ENCODE measurements at regions not wholly inside any gene's neighbourhood (a gene's known extent, or its start where the extent isn't known, plus 50 kb on each side); places are given as distances from the start of the nearest gene placed in this dataset.

DNA sequence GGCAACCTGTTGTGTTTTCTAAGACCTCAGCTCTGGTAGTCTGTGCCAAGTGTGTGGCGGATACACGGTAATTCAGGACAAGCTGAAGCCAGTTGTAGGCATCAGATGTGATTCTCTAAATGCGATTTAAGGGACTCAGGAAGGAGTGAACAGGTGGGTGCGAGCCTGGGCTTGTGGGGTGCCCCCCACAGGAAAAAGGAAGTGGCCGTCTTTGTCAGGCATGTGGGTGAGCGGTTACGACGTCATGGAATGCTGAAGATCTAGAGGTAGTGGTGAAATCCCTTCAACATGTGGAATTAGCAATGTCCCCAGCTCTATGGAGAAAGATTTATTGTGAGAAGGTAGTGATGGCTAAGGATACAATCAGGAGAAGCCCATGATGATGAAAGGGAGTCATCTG, 95.1 kb upstream of the EXOC2 start:
- H3K9me3 ChIP-seq = no peaks in the 10 kb centered on the region
- no peaks in the 10 kb centered on the region for H3K4me1 ChIP-seq
- 65 to 78% methylated on average over 3 to 8 of the region's 8 CpGs for WGBS, 2 donors (ENCODE audit: low coverage in 1 of 2)
- ATAC-seq = no peak
- H3K27ac ChIP-seq = no peak overlapping the region
- no peaks in the 10 kb centered on the region for H3K27me3 ChIP-seq
- TF ChIP-seq, protein P1, sequence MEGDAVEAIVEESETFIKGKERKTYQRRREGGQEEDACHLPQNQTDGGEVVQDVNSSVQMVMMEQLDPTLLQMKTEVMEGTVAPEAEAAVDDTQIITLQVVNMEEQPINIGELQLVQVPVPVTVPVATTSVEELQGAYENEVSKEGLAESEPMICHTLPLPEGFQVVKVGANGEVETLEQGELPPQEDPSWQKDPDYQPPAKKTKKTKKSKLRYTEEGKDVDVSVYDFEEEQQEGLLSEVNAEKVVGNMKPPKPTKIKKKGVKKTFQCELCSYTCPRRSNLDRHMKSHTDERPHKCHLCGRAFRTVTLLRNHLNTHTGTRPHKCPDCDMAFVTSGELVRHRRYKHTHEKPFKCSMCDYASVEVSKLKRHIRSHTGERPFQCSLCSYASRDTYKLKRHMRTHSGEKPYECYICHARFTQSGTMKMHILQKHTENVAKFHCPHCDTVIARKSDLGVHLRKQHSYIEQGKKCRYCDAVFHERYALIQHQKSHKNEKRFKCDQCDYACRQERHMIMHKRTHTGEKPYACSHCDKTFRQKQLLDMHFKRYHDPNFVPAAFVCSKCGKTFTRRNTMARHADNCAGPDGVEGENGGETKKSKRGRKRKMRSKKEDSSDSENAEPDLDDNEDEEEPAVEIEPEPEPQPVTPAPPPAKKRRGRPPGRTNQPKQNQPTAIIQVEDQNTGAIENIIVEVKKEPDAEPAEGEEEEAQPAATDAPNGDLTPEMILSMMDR (IDR thresholded peaks at IDR 0.05) = no peak
- TF ChIP-seq POLR2A (IDR thresholded peaks at IDR 0.05) = no peak
- H3K36me3 ChIP-seq = no peaks in the 10 kb centered on the region
- no peak overlapping the region for H3K4me3 ChIP-seq

DNA sequence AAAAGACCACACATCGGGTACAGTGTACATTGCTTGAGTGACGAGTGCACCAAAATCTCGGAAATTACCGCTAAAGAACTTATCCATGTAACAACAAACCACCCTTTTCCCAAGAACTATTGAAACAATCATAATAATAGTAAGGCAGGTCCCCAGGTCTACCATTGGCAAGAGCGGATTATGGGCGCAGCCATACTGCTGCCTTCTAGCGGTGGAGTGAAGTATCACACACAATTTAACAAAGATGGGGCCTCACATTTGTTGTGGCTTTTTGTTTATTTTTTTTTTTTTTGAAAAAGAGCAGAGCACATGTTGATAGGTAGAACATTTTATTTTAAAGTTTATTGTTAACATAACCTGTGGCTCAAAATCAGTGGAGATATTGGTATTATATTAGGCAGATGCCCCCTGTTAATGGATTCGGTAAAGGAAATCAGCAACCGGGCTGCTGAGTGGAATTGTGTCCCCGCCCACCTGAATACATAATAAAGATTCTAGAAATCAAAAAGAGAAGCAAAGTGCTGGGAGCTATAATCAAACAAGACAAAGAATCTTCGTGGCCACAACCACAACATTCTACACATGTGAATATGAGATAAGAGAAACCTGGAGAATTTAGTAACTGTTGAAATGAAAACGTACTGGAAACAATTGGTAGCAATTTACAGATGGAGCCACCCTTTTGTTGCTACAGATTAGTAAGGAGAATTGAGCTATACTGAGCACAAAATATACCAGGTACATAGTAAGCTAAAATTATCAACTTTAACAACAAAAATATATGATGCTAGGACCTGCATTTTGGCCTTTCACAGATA, 94.2 kb upstream of the EXOC2 start:
- no peaks in the 10 kb centered on the region for H3K36me3 ChIP-seq
- H3K27ac ChIP-seq = no peak overlapping the region
- H3K9me3 ChIP-seq = no peaks in the 10 kb centered on the region
- no peaks in the 10 kb centered on the region for H3K4me1 ChIP-seq
- WGBS, 2 donors (ENCODE audit: low coverage in 1 of 2) = 86% methylated on average over 11 to 12 of the region's 12 CpGs
- no peak for TF ChIP-seq EP300 (IDR thresholded peaks at IDR 0.05)
- TF ChIP-seq, protein P1 (IDR thresholded peaks at IDR 0.05) = peak in 3 of 4 experiments; percentile 36 to 51 (median 39)
- H3K4me3 ChIP-seq = no peak overlapping the region
- no peak for ATAC-seq
- H3K27me3 ChIP-seq = no peaks in the 10 kb centered on the region

DNA sequence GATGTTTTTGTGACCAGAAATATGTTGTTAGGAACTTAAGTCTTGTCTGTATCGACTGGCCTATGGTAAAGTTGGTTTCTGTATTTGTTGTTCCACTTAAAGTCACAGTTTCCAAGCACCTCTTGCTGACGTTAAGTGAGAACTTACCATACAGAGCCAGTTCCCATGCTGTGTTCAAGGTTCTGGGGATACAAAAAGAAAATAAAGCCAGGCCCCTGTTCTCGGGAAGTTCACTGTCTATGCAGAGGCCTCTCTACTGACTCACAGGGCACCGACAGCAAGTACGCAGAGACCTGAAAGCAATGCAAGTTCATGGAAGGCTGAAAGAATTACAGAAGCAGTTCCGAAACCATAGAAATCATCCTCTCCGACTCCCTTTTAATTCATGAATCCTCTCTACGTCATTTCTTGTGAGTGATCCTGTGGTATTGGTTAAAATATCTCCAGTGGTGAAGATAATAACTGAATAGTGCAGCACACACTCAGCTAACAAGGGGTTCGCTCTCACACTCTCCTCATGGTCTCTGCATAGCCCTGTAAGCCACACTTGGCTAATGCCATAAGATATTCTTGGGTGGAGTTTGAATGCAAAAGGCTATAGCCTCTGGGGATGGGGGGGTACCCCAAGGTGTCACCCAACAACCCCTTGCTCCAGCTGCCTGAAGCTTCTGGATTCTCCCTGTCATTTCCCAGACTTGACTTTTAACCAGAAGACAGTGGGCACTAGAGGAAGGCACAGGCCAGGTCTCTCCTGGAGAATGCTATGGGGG, 91.2 kb upstream of the EXOC2 start:
- WGBS, 2 donors (ENCODE audit: low coverage in 1 of 2) = 67 to 75% methylated on average over 6 to 9 of the region's 9 CpGs
- Histone ChIP-seq H3K27ac (peak overlapping the region in 1 of 4 donors; percentile 50), H3K36me3 (no peaks in the 10 kb centered on the region), H3K27me3 (no peaks in the 10 kb centered on the region), H3K4me3 (no peak overlapping the region), H3K9me3 (no peaks in the 10 kb centered on the region), H3K4me1 (no peaks in the 10 kb centered on the region)
- ATAC-seq = peak; percentile 46
- TF ChIP-seq EP300 (IDR thresholded peaks at IDR 0.05) = no peak
- TF ChIP-seq, protein P1 (IDR thresholded peaks at IDR 0.05) = no peak
- TF ChIP-seq POLR2AphosphoS5 (IDR thresholded peaks at IDR 0.05) = no peak
- TF ChIP-seq POLR2A (IDR thresholded peaks at IDR 0.05) = no peak

DNA sequence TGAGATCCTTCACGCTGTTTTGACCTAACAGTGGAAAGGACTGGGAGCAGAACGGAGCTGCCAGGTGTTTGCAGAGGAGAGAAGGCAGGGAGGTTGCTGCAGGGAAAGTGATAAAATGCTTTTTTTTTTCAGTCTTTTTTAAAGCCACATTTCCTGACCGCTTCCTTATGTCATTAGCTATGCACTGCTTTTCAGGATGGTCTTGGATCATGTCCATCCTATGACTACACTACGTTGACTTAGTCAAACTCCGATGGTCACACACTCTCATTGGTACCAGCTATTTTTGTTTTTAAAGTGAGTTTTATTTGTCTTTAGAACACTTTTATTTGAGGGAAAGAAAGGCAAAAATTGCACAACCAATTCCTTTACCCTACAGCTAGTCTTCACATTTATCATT, 89.2 kb upstream of the EXOC2 start:
- TF ChIP-seq POLR2A (IDR thresholded peaks at IDR 0.05) (no peak), EP300 (IDR thresholded peaks at IDR 0.05) (no peak), POLR2AphosphoS5 (IDR thresholded peaks at IDR 0.05) (no peak)
- TF ChIP-seq, protein P1 (IDR thresholded peaks at IDR 0.05) = no peak
- no peaks in the 10 kb centered on the region for H3K36me3 ChIP-seq
- no peaks in the 10 kb centered on the region for H3K9me3 ChIP-seq
- H3K27me3 ChIP-seq = no peaks in the 10 kb centered on the region
- no peak overlapping the region for H3K27ac ChIP-seq
- 68 to 86% methylated on average over 5 of the region's 5 CpGs for WGBS, 2 donors (ENCODE audit: low coverage in 1 of 2)
- H3K4me1 ChIP-seq = no peaks in the 10 kb centered on the region
- no peak overlapping the region for H3K4me3 ChIP-seq
- no peak for ATAC-seq
